Erythroblast (primary cell): ENCODE measurements at regions not wholly inside any gene's neighbourhood (a gene's known extent, or its start where the extent isn't known, plus 50 kb on each side); places are given as distances from the start of the nearest gene placed in this dataset.

Experiments used
- GATA1 ChIP-seq: IDR thresholded peaks from 2 replicates; pipeline ENCODE4 v1.6.1; 2011; ENCODE audit warnings: low read depth, mild to moderate bottlenecking, control low read depth, low read length, moderate library complexity
- POLR2A ChIP-seq: IDR thresholded peaks from 2 replicates; pipeline ENCODE4 v1.6.1; 2011; ENCODE audit warnings: mild to moderate bottlenecking, low read length

DNA sequence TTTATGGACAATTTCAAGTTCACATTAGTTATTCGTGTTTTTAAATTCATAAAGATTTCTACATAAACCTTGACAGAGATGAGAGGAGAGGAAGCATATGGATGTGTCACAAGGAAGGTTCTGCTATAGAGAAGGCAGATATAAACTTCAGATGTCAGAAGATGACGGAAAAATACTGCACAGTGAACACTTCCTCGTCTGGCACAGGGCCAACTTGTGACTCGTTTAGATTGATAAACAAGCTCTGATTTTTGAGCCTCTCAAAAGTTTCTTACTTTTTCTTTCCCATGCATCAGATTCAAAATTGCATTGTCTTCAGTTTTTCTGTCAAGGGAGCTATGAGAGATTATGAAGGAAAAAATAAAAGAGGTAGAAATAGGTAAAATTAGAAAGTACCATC is 156.4 kb upstream of the MINDY3 start:
- TF ChIP-seq POLR2A (no peak), GATA1 (no peak)
